ENCODE measurements at regions not wholly inside any gene's neighbourhood (a gene's known extent, or its start where the extent isn't known, plus 50 kb on each side); places are given as distances from the start of the nearest gene placed in this dataset.

DNA sequence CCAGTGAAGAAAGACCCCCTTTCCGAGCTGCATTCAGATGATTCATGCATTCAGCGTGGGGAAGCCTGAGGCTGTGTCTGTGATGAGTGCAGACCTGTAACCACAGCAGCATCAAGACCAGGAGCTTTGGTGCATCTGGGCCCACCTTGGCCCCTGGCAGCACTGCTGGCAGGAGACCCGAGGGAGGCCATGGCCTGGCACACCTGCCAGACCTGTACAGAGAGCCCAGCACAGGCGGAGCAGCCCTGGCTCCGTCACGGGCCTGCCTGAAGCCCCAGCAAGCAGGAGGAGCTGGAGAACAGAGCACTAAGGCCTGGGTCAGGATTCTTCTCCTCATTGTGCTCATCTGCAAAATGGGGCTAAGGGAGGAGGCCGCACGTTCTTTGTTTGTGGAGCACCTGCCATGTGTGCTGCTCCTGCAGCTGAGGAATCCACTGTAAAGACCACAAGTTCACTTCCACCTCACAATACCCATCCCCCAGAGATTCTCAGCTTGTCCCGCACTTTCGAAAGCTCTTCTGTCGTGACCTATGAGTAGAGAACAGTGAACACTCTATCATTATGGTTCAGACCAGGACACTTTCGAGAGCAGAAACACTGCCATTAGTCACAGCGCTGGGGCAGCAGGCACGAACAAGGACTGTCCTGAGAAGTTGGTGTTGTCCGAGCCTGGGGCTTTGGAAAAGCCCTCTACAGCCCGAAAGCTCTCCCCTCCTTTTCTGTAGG, 144.4 kb upstream of the CST7 start:
- H3K4me3 ChIP-seq (ENCODE audit: low read depth, low read length), result no peak overlapping the region
- TF ChIP-seq, protein P1, sequence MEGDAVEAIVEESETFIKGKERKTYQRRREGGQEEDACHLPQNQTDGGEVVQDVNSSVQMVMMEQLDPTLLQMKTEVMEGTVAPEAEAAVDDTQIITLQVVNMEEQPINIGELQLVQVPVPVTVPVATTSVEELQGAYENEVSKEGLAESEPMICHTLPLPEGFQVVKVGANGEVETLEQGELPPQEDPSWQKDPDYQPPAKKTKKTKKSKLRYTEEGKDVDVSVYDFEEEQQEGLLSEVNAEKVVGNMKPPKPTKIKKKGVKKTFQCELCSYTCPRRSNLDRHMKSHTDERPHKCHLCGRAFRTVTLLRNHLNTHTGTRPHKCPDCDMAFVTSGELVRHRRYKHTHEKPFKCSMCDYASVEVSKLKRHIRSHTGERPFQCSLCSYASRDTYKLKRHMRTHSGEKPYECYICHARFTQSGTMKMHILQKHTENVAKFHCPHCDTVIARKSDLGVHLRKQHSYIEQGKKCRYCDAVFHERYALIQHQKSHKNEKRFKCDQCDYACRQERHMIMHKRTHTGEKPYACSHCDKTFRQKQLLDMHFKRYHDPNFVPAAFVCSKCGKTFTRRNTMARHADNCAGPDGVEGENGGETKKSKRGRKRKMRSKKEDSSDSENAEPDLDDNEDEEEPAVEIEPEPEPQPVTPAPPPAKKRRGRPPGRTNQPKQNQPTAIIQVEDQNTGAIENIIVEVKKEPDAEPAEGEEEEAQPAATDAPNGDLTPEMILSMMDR (IDR thresholded peaks at IDR 0.05; ENCODE audit: low read depth, low read length), result no peak

DNA sequence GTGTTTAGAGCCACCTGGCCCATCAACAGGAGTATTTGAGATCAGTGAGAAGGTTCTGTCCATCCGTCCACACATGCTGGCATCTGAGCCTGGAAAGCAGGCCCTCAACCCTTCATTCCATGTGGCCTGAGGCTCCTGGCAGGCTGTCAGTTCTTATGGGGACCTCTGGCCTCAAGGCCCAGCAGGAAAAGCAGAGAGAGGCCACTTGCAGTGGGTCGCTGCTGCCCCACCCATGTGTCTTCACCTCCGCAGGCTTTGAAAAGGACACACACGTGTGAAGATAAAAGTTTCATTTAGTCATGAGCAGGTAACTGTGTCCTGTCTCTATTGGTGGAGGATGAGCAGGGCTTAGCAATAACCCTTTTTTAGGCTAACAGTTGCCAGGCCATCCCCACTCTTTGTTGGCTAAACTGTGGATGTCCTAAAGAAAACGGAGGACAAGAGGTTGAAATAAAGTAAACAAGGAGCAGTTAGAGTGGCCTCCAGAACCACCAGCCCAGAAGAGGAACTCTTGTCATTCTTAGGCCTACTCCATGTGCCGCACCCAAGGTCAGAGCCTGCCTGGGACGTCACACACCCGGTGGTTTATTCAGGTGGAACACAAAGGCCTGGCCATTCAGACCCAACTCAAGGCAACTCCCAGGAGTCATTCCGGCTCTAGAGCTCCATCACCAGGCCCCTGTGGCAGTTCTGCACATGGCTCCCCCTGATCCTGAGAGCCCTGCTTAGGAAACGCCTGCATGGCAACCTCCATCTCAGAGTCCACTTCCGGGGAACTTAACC, 143.4 kb upstream of the CST7 start:
- TF ChIP-seq, protein P1 (IDR thresholded peaks at IDR 0.05; ENCODE audit: low read depth, low read length), result no peak

DNA sequence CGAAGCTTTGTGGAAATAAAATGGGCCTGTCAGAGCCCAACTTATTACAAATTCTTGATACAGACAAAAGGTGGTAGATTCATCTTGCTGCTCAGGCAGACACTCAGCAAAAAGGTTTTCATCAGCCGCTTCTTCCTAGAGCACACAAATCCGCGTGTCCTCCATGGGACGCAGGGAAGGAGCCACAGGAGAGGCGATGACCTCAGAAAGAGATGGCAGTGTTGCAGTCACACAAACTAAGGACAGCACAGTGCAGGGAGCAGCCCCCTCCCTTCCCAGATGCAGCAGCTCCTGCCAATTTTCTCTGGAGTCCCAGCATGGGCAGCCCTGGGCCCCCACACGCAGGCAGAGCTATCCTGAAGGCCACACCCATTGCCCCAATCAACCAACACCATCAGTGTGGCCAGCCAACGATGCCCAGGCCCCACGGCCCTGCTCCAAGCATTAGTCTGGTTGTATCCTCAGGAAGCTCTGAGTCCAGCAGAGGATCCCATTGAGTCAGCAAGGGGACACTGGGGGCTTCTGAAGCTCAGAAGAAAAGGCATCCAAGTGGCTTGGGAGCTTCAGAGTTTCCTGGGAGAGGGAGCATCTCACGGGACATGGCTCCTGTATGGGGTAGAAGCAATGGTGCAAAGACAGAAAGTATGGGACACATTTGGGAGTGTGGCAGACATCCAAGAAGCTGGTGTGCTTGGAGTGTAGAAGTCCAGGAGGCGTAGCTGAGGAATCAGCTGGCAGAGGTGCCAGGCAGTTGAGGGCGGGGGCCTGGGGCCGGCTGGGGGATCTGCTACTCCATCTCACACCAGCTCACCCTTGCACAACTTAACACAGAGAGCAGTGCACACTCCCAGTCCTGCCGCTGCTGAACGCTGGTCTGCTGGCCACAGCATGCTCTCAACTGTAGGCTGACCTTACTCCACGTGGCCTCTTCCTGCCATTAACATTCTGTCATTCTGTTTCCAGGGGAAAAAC, 142.1 kb upstream of the CST7 start:
- H3K4me3 ChIP-seq (ENCODE audit: low read depth, low read length), result no peak overlapping the region
- TF ChIP-seq, protein P1 (IDR thresholded peaks at IDR 0.05; ENCODE audit: low read depth, low read length), result no peak

More for the DNA sequence above, 143.4 kb upstream of the CST7 start:
- no peak overlapping the region for H3K4me3 ChIP-seq (ENCODE audit: low read depth, low read length)

DNA sequence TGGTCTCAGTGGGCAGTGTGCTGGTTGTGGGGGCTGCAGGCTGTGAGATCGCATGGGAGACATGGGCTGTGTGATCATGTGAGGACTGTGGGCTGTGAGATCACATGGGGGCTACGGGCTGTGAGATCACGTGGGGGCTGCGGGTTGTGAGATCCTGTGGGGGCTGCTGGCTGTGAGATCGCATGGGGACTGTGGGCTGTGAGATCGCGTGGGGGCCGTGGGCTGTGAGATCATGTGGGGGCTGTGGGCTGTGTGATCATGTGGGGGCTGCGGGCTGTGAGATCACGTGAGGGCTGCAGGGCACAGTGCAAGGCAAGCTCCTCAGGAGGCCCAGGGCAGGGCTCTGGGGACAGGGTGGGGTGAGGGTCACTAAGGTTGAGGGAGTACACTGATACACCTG, 140.5 kb upstream of the CST7 start:
- TF ChIP-seq, protein P1 (IDR thresholded peaks at IDR 0.05; ENCODE audit: low read depth, low read length), result no peak
- no peak overlapping the region for H3K4me3 ChIP-seq (ENCODE audit: low read depth, low read length)

DNA sequence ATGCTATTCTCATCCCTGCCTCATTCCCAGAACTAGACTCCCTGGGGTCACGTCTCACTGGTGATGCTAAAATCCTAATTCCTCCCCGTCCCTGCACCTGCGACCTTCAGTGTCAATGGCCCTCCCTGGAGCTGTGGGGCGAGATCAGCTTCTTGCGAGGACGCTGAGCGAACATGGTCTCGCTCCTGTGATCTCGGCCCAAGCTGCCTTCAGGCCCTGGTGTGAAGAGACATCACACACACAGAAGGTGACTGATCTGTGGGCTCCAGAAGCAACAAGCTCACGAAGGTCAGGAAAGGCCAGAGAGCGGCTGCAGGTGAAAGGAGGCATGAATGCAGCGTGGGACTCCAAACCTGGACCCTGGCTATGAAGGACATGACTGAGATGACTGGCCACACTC, 139.5 kb upstream of the CST7 start:
- TF ChIP-seq, protein P1 (IDR thresholded peaks at IDR 0.05; ENCODE audit: low read depth, low read length), result no peak
- H3K4me3 ChIP-seq (ENCODE audit: low read depth, low read length), result no peak overlapping the region

DNA sequence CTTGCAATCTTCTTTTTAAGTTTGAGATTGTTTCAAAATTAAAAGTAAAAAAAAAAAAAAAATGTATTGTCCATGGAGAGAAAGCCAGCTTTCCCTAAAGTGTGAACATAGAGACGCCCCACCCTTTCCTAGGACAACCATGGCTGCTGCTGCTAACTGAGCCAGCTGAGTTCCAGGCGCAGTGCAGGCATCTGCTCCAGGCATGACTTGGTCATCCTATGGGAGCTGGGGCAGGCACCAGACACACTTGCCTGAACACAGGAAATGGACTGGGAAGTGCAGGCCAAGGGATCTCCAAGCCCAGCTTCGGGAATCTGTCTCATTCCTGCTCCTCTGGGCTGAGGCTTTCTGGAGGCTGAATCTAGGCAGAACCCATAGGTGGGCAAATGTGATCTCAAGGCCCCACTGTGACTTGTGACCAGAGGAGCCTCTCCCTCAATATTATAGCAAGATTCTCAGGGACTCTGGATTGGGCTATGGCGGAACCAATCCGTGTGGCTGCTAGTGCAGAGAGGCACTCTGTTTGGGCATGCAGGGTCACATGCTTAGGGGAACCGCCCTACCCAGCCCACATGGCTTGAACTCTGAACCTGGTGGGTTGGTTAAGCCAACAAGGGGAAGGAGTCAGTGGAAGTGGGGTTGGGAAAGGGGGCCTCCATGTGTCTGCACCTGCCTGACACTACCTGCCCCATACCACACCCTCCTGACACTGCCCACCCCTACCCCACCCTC, 138.2 kb upstream of the CST7 start:
- TF ChIP-seq, protein P1 (IDR thresholded peaks at IDR 0.05; ENCODE audit: low read depth, low read length), result no peak
- no peak overlapping the region for H3K4me3 ChIP-seq (ENCODE audit: low read depth, low read length)
